Activated T-helper 17 cell treated with anti-CD3 and anti-CD28 coated beads, Interleukin-2, amount 50 U/mL, for 72 hours (primary cell): ENCODE measurements at regions not wholly inside any gene's neighbourhood (a gene's known extent, or its start where the extent isn't known, plus 50 kb on each side); places are given as distances from the start of the nearest gene placed in this dataset.
"Not testable (repeated sequence)": the region's sequence is repeated elsewhere in the genome, so short reads cannot be mapped to it uniquely, and the experiment has no call there.

Experiments
- ATAC-seq: fragments of 150-1000 bp; cut with Tn5 transposase; replicated peaks from 2 replicates; pipeline ENCODE4 v1.10.0; 2021; ENCODE audit warnings: mild to moderate bottlenecking, moderate library complexity
- H3K27ac Mint-ChIP-seq: one replicate; pipeline ENCODE4 v1.8.0; 2022; ENCODE audit warnings: mixed read lengths
- H3K27me3 Mint-ChIP-seq: one replicate; pipeline ENCODE4 v1.8.0; 2022; ENCODE audit warnings: mixed read lengths
- H3K36me3 Mint-ChIP-seq: one replicate; pipeline ENCODE4 v1.8.0; 2022; ENCODE audit warnings: low read depth, mild to moderate bottlenecking, mixed read lengths
- H3K4me1 Mint-ChIP-seq: one replicate; pipeline ENCODE4 v1.8.0; 2022; ENCODE audit warnings: mixed read lengths
- H3K4me3 Mint-ChIP-seq: one replicate; pipeline ENCODE4 v1.8.0; 2022; ENCODE audit warnings: mild to moderate bottlenecking, mixed read lengths
- H3K9me3 Mint-ChIP-seq: one replicate; pipeline ENCODE4 v1.8.0; 2022; ENCODE audit warnings: mixed read lengths

DNA sequence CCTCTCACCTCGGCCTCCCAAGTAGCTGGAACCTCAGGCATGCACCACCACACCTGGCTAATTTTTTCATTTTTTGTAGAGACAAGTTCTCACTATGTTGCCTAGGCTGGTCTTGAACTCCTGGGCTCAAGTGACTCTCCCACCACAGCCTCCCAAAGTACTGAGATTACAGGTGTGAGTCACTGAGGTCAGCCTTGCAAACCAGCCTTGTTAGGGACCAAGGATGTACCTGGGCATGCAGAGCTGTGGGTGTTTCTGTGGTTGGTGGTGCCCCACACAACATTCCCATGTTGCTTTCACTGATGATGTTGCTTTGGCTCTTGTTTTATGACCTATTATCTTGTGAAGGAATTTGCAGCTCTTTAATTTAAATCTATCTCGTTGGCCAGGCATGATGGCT is 54.8 kb downstream of the OTUD1 start:
- no peaks in the 10 kb centered on the region for H3K9me3 Mint-ChIP-seq
- no peaks in the 10 kb centered on the region for H3K4me1 Mint-ChIP-seq
- H3K4me3 Mint-ChIP-seq: no peak overlapping the region
- no peaks in the 10 kb centered on the region for H3K36me3 Mint-ChIP-seq
- peak; percentile 74 for ATAC-seq
- peaks cover 22% of the 10 kb centered on the region for H3K27me3 Mint-ChIP-seq
- no peak overlapping the region for H3K27ac Mint-ChIP-seq

DNA sequence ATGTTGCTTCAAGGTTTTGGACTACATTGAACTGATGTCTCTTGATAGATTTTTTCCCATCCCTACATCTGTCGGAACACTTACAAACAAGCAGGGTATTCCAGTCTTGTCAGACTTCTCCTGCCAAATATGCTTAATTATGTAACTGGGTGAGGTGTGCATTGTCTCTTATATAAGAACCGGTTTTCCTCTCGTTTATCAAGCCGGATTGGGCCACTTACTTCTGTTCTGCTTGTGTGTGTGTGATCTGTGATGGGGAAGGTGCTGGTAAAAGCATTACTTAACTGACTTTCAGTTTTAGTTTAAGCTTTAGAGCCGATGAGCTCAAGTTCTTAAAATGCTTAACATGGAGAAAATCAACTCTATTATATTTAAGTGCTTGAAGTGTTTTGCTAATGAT is 57.9 kb downstream of the OTUD1 start:
- H3K4me3 Mint-ChIP-seq: no peak overlapping the region
- H3K9me3 Mint-ChIP-seq: no peaks in the 10 kb centered on the region
- no peak overlapping the region for H3K27ac Mint-ChIP-seq
- H3K36me3 Mint-ChIP-seq: no peaks in the 10 kb centered on the region
- H3K27me3 Mint-ChIP-seq: peaks cover 17% of the 10 kb centered on the region
- no peaks in the 10 kb centered on the region for H3K4me1 Mint-ChIP-seq
- no peak for ATAC-seq

DNA sequence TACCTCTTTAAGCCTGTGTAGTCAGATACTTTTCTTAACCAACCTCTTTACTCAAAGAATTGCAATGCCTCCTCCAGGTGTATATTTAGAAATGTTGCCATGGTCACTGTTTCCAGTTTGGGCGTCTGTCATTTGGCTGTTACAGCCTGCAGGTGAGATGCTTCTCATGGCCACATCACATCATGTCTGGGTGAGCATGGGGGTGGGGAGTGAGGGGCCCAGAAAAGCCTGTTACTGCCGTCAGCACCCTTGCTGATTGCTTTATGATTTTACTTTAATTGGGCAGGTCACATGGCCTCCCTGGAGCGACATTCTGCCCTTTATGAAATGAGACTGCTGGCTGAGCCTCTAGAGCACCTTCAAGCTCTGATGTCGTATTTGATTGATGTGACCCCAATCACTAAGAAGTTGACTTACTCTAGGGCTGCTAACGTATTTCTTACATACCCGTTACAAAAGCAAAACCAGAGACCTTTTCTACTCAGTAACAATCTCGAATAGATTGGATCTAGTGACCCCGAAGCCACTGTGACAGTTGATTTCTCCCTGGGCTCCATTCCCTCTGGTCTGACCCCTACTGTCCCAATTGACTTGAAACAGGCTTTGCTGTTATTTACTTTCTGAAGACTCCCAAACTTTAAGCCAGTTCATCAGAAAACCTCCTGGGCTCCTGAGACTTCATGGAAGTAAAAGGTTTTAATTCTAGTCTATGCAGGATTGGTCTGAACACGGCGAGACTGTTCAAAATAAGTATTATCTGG is 60.7 kb downstream of the OTUD1 start:
- H3K9me3 Mint-ChIP-seq: no peaks in the 10 kb centered on the region
- H3K27ac Mint-ChIP-seq: no peak overlapping the region
- no peaks in the 10 kb centered on the region for H3K36me3 Mint-ChIP-seq
- no peak for ATAC-seq
- peaks cover 13% of the 10 kb centered on the region for H3K27me3 Mint-ChIP-seq
- H3K4me3 Mint-ChIP-seq: no peak overlapping the region
- no peaks in the 10 kb centered on the region for H3K4me1 Mint-ChIP-seq

DNA sequence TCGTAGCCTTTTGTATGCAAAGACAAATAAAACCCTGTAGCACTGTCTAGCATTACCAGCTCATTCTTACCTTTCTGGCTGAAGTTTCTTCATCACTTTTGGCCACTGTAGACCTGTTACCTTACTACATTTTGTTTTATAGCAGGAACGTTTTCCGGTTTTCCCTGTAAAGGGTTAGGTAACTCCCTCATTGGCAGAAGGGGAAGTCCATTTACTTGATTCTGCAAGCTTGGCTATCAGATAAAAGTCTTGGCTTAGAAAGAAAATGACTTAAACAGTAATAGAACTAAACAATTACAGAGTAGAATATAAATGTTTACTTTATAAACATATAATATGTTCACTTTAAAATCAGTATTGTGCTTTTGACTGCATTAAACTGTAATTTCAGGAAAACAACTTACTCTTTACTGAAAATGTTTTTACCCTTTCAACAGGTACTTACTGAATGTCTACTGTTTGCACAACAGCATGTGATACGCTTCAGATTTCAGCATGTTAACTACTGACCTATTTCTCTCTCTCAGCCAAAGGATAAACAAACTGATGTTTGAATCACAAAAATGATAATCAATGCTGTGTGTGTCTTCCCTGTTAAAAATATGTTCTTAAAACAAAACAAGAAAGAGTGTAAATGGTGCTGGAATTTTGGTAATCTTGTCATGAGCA is 67.1 kb downstream of the OTUD1 start:
- ATAC-seq: no peak
- Mint-ChIP-seq H3K27ac (no peak overlapping the region), H3K27me3 (no peaks in the 10 kb centered on the region), H3K4me1 (no peaks in the 10 kb centered on the region), H3K4me3 (no peak overlapping the region), H3K9me3 (no peaks in the 10 kb centered on the region), H3K36me3 (no peaks in the 10 kb centered on the region)

DNA sequence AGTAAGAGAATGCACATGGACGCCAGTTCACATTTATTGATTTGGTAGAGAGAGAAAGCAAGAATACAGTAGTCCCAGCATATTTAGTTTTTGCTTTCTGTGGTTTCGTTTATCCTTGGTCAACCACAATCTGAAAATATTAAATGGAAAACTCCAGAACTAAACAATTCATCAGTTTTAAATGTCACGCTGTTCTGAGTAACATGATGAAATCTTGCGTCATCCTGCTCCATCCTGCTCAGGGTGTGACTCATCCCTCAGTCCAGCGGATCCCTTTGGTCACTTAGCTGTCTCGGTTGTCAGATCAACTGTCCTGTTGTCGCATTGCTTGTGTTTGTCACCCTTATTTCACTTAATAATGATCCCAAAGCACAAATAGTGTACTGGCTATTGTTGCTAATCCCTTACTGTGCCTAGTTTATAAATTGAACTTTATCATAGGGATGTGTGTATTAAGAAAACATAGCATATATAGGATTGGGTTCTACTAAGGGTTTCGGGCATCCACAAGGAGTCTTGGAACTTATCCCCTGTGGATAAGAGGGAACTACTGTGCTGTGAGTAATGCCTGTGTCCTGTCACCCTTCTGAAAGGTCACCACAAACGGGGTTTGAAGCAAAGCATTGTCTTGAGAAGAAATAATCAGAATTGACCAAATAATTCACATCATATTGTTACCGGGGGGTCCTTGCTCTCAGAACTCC is 73.6 kb downstream of the OTUD1 start:
- Mint-ChIP-seq H3K9me3 (no peaks in the 10 kb centered on the region), H3K27ac (no peak overlapping the region), H3K4me1 (peaks cover 5% of the 10 kb centered on the region), H3K27me3 (peaks cover 15% of the 10 kb centered on the region), H3K4me3 (no peak overlapping the region), H3K36me3 (no peaks in the 10 kb centered on the region)
- peak; percentile 37 for ATAC-seq

DNA sequence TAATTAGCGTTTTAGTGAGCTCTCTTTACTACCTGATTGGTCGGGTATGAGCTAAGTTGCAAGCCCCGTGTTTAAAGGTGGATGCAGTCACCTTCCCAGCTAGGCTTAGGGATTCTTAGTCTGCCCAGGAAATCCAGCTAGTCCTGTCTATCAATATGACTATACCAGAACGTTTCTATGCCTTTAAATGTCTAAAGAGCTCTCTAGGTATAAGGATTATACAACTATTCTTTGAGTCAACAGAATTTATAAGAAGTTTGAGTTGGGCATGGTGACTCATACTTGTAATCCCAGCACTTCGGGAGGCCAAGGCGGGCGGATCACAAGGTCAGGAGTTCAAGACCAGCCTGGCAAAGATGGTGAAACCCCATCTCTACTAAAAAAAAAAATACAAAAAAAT is 74.7 kb downstream of the OTUD1 start:
- H3K4me1 Mint-ChIP-seq, H3K27ac Mint-ChIP-seq, H3K36me3 Mint-ChIP-seq, ATAC-seq, H3K9me3 Mint-ChIP-seq, H3K4me3 Mint-ChIP-seq: not testable (repeated sequence)
- peaks cover 15% of the 10 kb centered on the region for H3K27me3 Mint-ChIP-seq

DNA sequence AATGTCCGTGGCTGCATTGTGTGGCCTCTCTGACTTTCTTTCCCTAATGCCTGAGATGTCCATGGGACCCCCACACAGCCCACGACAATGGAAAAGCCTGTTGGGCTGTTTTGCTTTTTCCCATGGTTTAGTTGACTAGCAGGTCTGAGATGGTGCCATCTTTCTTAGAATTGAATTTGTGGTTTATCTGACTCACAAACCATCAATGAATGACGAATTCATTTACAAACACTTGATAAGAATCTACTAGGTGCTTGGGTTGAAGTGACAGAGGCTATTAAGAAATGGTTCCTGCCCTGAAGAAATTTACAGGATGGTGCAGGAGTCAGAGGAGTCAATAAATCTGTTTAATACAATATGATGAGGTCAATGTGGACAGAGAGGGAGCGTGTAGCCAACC is 75.4 kb downstream of the OTUD1 start:
- no peak overlapping the region for H3K27ac Mint-ChIP-seq
- no peak overlapping the region for H3K4me3 Mint-ChIP-seq
- peaks cover 15% of the 10 kb centered on the region for H3K27me3 Mint-ChIP-seq
- ATAC-seq: peak; percentile 78
- H3K4me1 Mint-ChIP-seq: peaks cover 5% of the 10 kb centered on the region
- no peaks in the 10 kb centered on the region for H3K36me3 Mint-ChIP-seq
- no peaks in the 10 kb centered on the region for H3K9me3 Mint-ChIP-seq

DNA sequence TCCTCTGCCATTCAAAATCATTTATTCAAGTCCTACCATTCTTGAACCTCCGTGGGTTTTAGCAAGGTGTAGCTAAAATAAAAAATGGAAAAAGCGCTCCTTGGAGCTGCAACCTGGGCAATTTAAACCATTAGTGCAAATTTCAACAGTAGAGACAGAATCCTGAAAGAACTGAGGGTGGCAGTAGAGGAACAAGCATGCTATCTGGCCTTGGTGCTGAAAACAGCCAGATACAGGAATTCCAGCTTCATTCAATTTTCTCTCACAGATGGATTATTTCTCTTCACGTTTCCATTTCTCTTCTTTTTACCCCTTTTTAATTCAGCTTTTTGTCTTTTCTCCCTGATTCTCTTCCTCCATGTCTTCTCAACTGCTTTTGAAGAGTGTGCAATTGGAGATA is 77.7 kb downstream of the OTUD1 start:
- Mint-ChIP-seq H3K27me3 (peaks cover 28% of the 10 kb centered on the region), H3K4me1 (peaks cover 5% of the 10 kb centered on the region), H3K9me3 (no peaks in the 10 kb centered on the region), H3K36me3 (no peaks in the 10 kb centered on the region), H3K27ac (no peak overlapping the region), H3K4me3 (no peak overlapping the region)
- no peak for ATAC-seq

DNA sequence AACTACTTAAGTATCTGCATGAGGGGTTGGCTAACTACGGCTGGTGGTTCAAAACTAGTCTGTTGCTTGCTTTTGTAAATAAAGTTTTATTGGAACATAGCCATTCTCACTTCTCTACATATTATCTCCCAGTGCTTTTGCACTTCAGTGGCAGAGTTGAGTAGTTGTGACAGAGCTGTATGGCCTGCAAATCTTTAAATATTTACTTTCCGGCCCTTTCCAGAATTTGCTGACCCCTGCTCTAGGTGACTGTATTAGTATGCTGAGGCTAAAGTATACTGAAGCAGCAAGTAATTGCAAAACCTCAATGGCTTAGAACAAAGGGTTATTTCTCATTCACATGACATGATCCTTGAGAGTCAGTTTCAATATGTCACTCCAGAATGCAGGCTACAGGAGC is 78.3 kb downstream of the OTUD1 start:
- Mint-ChIP-seq H3K27me3 (peaks cover 28% of the 10 kb centered on the region), H3K9me3 (no peaks in the 10 kb centered on the region), H3K4me3 (no peak overlapping the region), H3K36me3 (no peaks in the 10 kb centered on the region), H3K4me1 (peaks cover 5% of the 10 kb centered on the region), H3K27ac (no peak overlapping the region)
- ATAC-seq: no peak

DNA sequence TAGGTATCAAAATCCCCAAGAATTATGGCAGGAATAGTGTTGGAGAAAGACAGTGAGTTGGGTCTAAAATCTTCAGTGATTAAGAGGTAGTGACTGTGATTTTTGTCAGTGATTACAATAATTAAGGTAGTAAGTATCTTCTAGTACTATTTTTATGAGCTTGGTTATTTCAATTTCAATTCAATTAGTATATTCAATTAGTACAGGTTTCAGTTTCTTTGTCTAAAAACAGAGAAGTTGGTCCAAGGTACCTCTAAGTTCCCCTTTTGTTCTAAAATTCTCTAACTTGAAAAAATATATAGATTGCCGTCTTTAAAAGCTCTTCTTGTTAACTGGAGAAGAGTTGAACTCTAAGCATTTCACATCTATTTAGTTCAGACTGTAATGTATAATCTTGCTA is 82.9 kb downstream of the OTUD1 start:
- H3K27me3 Mint-ChIP-seq: peaks cover 15% of the 10 kb centered on the region
- no peak for ATAC-seq
- no peak overlapping the region for H3K27ac Mint-ChIP-seq
- no peaks in the 10 kb centered on the region for H3K9me3 Mint-ChIP-seq
- H3K36me3 Mint-ChIP-seq: no peaks in the 10 kb centered on the region
- no peak overlapping the region for H3K4me3 Mint-ChIP-seq
- H3K4me1 Mint-ChIP-seq: no peaks in the 10 kb centered on the region

DNA sequence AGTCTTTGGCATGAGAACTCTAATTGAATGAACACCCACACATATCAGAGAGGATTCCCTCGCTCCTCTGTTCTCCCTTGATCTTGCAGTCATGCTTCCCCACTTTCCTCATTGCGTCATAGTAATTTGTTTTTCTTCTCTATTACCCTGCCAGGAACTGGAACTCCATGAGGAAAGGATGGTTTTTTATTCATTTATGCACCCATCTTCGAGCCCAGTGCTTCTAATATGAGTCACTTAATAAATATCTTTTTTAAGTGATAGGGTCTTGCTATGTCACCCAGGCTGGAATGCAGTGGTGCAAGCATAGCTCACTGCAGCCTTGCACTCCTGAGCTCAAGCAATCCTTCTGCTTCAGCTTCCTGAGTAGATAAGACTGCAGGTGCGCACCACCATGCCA is 83.5 kb downstream of the OTUD1 start:
- no peak overlapping the region for H3K4me3 Mint-ChIP-seq

DNA sequence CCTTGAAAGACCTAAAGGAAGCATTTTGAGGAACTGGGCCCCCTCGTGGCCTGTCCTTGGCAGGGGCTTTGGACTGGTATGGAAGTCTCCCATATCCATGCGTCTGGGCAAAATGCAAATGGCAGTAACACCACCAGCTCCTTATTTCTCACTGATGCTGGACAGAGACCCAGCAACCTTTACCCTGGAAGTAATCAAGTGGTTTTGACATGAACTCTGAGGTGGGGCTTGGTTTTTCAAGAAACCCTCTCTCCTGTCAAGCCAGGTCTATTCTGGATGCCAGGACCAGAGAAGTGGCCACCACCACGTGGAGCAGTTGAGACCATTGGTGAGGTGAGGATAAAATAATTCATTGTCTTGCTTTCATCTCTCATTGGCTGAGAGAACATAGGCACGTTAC is 84.4 kb downstream of the OTUD1 start:
- H3K36me3 Mint-ChIP-seq: no peaks in the 10 kb centered on the region
- no peaks in the 10 kb centered on the region for H3K9me3 Mint-ChIP-seq
- no peaks in the 10 kb centered on the region for H3K4me1 Mint-ChIP-seq
- H3K4me3 Mint-ChIP-seq: no peak overlapping the region
- ATAC-seq: no peak
- peaks cover 13% of the 10 kb centered on the region for H3K27me3 Mint-ChIP-seq
- no peak overlapping the region for H3K27ac Mint-ChIP-seq

More for the DNA sequence above, 83.5 kb downstream of the OTUD1 start:
- no peak for ATAC-seq
- no peaks in the 10 kb centered on the region for H3K4me1 Mint-ChIP-seq
- H3K27me3 Mint-ChIP-seq: peaks cover 13% of the 10 kb centered on the region
- H3K9me3 Mint-ChIP-seq: no peaks in the 10 kb centered on the region
- no peak overlapping the region for H3K27ac Mint-ChIP-seq
- no peaks in the 10 kb centered on the region for H3K36me3 Mint-ChIP-seq

DNA sequence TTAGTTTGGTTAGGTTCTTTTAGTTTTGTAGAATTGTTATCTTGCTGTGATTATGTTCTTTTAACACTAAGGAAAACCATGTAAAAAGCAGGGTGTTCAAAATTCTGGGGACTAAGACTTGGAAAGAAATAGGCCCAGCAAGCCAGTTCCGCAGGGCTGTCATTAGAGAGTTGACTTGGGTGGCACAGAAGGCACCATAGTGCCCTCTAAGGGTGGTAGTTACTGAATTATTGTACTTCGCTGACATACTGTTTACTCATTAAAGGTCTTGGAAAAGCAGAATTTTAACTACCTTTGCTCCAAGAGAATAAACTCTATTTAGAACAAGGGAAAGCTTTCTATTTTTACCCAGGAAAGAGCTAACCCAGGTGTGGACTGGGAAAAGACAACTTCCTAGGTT is 86.5 kb downstream of the OTUD1 start:
- H3K27me3 Mint-ChIP-seq: peaks cover 7% of the 10 kb centered on the region
- no peaks in the 10 kb centered on the region for H3K9me3 Mint-ChIP-seq
- H3K27ac Mint-ChIP-seq: no peak overlapping the region
- no peak overlapping the region for H3K4me3 Mint-ChIP-seq
- H3K4me1 Mint-ChIP-seq: no peaks in the 10 kb centered on the region
- ATAC-seq: peak; percentile 52
- no peaks in the 10 kb centered on the region for H3K36me3 Mint-ChIP-seq

DNA sequence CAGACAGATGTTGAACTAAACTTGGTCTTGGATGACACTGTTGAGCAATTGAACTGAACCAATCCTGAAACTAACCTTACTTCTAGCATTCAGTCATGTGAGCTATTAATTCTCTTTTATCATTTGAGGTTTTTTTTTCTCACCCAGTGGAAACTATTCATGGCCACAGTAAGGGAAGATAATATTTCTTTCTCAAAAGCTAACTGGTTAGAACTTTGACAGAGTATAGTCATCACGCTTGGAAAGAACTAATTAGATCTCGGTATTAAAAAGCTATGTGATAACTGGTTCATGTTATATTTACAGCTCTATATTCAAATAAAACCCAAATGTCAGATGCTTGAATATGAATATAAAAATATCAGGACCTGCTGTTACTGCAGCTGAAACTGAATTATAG is 89.5 kb downstream of the OTUD1 start:
- no peak for ATAC-seq
- H3K4me3 Mint-ChIP-seq: no peak overlapping the region
- H3K4me1 Mint-ChIP-seq: no peaks in the 10 kb centered on the region
- H3K27me3 Mint-ChIP-seq: peaks cover 10% of the 10 kb centered on the region
- no peak overlapping the region for H3K27ac Mint-ChIP-seq
- no peaks in the 10 kb centered on the region for H3K36me3 Mint-ChIP-seq
- no peaks in the 10 kb centered on the region for H3K9me3 Mint-ChIP-seq

DNA sequence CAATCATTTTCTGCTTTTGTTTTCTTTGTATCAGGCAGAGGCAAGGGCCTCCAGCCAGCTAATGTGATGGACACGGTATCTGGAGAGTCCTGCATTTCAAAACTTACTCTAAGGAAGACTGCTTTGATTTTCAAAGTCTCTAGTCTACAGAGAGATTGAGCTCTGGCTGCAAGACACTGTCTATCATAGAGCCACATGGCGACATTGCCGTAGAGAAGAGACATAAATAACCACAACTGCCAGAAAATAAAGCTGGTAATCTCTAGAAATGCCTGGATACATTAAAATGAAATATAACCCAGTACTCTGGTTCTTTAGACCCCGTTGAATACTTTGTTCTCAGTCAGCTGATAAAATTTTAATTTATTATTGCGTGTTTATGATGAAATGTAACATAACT is 90.8 kb downstream of the OTUD1 start:
- Mint-ChIP-seq H3K27ac (no peak overlapping the region), H3K27me3 (peaks cover 14% of the 10 kb centered on the region), H3K9me3 (no peaks in the 10 kb centered on the region), H3K4me1 (peaks cover 5% of the 10 kb centered on the region), H3K36me3 (no peaks in the 10 kb centered on the region), H3K4me3 (no peak overlapping the region)
- ATAC-seq: no peak
